ENCODE measurements at regions not wholly inside any gene's neighbourhood (a gene's known extent, or its start where the extent isn't known, plus 50 kb on each side); places are given as distances from the start of the nearest gene placed in this dataset.

GRCh38 chr9:87340391-87340790, 157.3 kb upstream of the DAPK1 start:
- Histone ChIP-seq H3K27me3 (no peaks in the 10 kb centered on the region), H3K4me1 (peaks cover 3 to 9% (median 8%) of the 10 kb centered on the region in 3 donors), H3K9me3 (no peaks in the 10 kb centered on the region), H3K4me3 (no peak overlapping the region), H3K27ac (no peak overlapping the region), H3K36me3 (no peaks in the 10 kb centered on the region)
- TF ChIP-seq CTCF (IDR thresholded peaks at IDR 0.05) = no peak
- FAIRE-seq (no peak), DNase-seq (no peak), ATAC-seq (no peak)
- intact Hi-C loops (cut with DNase I) = loop anchor here in 1 of 3 donors (10.0 kb wide), 1 partner anchor 154 kb away; the partner anchor contains the start of gene DAPK1
- WGBS, 2 donors = 81 to 87% methylated on average over 4 of the region's 4 CpGs

GRCh38 chr9:87342743-87343142, 154.9 kb upstream of the DAPK1 start:
- DNase-seq (no peak), FAIRE-seq (no peak), ATAC-seq (peak in 1 of 4 donors; percentile 53)
- intact Hi-C loops (cut with DNase I) = loop anchor here in 1 of 3 donors (10.0 kb wide), 1 partner anchor 152 kb away; the partner anchor contains the start of gene DAPK1
- Histone ChIP-seq H3K27ac (no peak overlapping the region), H3K9me3 (no peaks in the 10 kb centered on the region), H3K36me3 (no peaks in the 10 kb centered on the region), H3K4me1 (peaks cover 0 to 3% (median 2%) of the 10 kb centered on the region in 3 donors), H3K27me3 (no peaks in the 10 kb centered on the region), H3K4me3 (no peak overlapping the region)
- no peak for TF ChIP-seq CTCF (IDR thresholded peaks at IDR 0.05)
- 51 to 58% methylated on average over 7 of the region's 7 CpGs for WGBS, 2 donors

- FAIRE-seq (no peak), DNase-seq (no peak), ATAC-seq (no peak)
- no peak for TF ChIP-seq CTCF (IDR thresholded peaks at IDR 0.05)
- H3K36me3 ChIP-seq = no peaks in the 10 kb centered on the region
- 82 to 85% methylated on average over 5 of the region's 5 CpGs for WGBS, 2 donors
- H3K4me1 ChIP-seq = no peaks in the 10 kb centered on the region
- intact Hi-C loops (cut with DNase I) = loop anchor here in 1 of 3 donors (10.0 kb wide), 1 partner anchor 151 kb away; the partner anchor contains the start of gene DAPK1
- H3K27me3 ChIP-seq = no peaks in the 10 kb centered on the region
- no peak overlapping the region for H3K27ac ChIP-seq
- no peak overlapping the region for H3K4me3 ChIP-seq
- no peaks in the 10 kb centered on the region for H3K9me3 ChIP-seq
Observed at GRCh38 chr9:87343816-87344430, 153.7 kb upstream of the DAPK1 start.

- H3K4me1 ChIP-seq = no peaks in the 10 kb centered on the region
- TF ChIP-seq CTCF (IDR thresholded peaks at IDR 0.05) = no peak
- no peaks in the 10 kb centered on the region for H3K36me3 ChIP-seq
- no peak overlapping the region for H3K4me3 ChIP-seq
- no peak for ATAC-seq
- DNase-seq = no peak
- no peak overlapping the region for H3K27ac ChIP-seq
- H3K27me3 ChIP-seq = no peaks in the 10 kb centered on the region
- intact Hi-C loops (cut with DNase I) = loop anchor here in 1 of 3 donors (10.0 kb wide), 1 partner anchor 149 kb away; the partner anchor contains the start of gene DAPK1
- H3K9me3 ChIP-seq = no peaks in the 10 kb centered on the region
- WGBS, 2 donors = 57 to 68% methylated on average over 5 of the region's 5 CpGs
- FAIRE-seq = no peak
Observed at GRCh38 chr9:87346061-87346665, 151.5 kb upstream of the DAPK1 start.

- ATAC-seq (peak in 2 of 4 donors; percentile 20 to 39), DNase-seq (no peak), FAIRE-seq (no peak)
- intact Hi-C loops (cut with DNase I) = no loop called here
- WGBS, 2 donors = 77 to 79% methylated on average over 2 of the region's 2 CpGs
- H3K36me3 ChIP-seq = no peaks in the 10 kb centered on the region
- H3K27me3 ChIP-seq = no peaks in the 10 kb centered on the region
- peaks cover 0 to 7% (median 0%) of the 10 kb centered on the region in 3 donors for H3K4me1 ChIP-seq
- no peak overlapping the region for H3K27ac ChIP-seq
- no peak for TF ChIP-seq CTCF (IDR thresholded peaks at IDR 0.05)
- H3K4me3 ChIP-seq = no peak overlapping the region
- no peaks in the 10 kb centered on the region for H3K9me3 ChIP-seq
Observed at GRCh38 chr9:87350915-87351314, 146.8 kb upstream of the DAPK1 start.

Data from pancreas (tissue), 10 donors.